HEK293T (cell line): ENCODE measurements at regions not wholly inside any gene's neighbourhood (a gene's known extent, or its start where the extent isn't known, plus 50 kb on each side); places are given as distances from the start of the nearest gene placed in this dataset.

Experiments
- CTCF ChIA-PET: fragments of 350-600 bp; formaldehyde crosslinking; extraction: SDS; loops from one replicate; lab custom pipeline; 2021; ENCODE audit warnings: antibody characterized with exemption, inconsistent platforms; lab: Yijun Ruan, JAX
- POLR2A ChIA-PET: fragments of 350-600 bp; formaldehyde crosslinking; extraction: SDS; loops from one replicate; lab custom pipeline; 2020; ENCODE audit warnings: antibody characterized with exemption, inconsistent platforms; lab: Yijun Ruan, JAX
- DNase-seq: peaks from one replicate; pipeline ENCODE4 v3.0.0; 2012; ENCODE audit warnings: mixed read lengths; ENCODE audit errors: extremely low spot score
- ARNT ChIP-seq: fragments of 450-650 bp; IDR thresholded peaks from 2 replicates; pipeline ENCODE4 v1.6.1; 2017; ENCODE audit warnings: mild to moderate bottlenecking
- BHLHE40 ChIP-seq: fragments of 450-650 bp; IDR thresholded peaks from 2 replicates; pipeline ENCODE4 v1.6.1; 2016; ENCODE audit warnings: mild to moderate bottlenecking, moderate library complexity, borderline replicate concordance
- CTBP1 ChIP-seq: fragments of 450-650 bp; IDR thresholded peaks from 2 replicates; pipeline ENCODE4 v1.6.1; 2016; ENCODE audit warnings: borderline replicate concordance
- ELF4 ChIP-seq: fragments of 450-650 bp; IDR thresholded peaks from 2 replicates; pipeline ENCODE4 v1.6.1; 2017; ENCODE audit warnings: antibody characterized with exemption
- FOXA1 ChIP-seq: fragments of 450-650 bp; IDR thresholded peaks from 2 replicates; pipeline ENCODE4 v1.6.1; 2016; ENCODE audit warnings: mild to moderate bottlenecking
- FOXK2 ChIP-seq: fragments of 450-650 bp; IDR thresholded peaks from 2 replicates; pipeline ENCODE4 v1.6.1; 2016; ENCODE audit warnings: mild to moderate bottlenecking
- FOXM1 ChIP-seq: fragments of 450-650 bp; IDR thresholded peaks from 2 replicates; pipeline ENCODE4 v1.6.1; 2017; ENCODE audit warnings: mild to moderate bottlenecking, borderline replicate concordance
- HDGF ChIP-seq: fragments of 450-650 bp; IDR thresholded peaks from 2 replicates; pipeline ENCODE4 v1.6.1; 2017; ENCODE audit warnings: antibody characterized with exemption, borderline replicate concordance
- L3MBTL2 ChIP-seq: fragments of 450-650 bp; conservative IDR thresholded peaks from 2 replicates; pipeline ENCODE4 v1.6.1; 2016; ENCODE audit warnings: mild to moderate bottlenecking
- LEF1 ChIP-seq: fragments of 450-650 bp; IDR thresholded peaks from 2 replicates; pipeline ENCODE4 v1.6.1; 2017; ENCODE audit warnings: mild to moderate bottlenecking, borderline replicate concordance
- NFRKB ChIP-seq: fragments of 450-650 bp; IDR thresholded peaks from 2 replicates; pipeline ENCODE4 v1.6.1; 2016; ENCODE audit warnings: mild to moderate bottlenecking, moderate library complexity
- SP1 ChIP-seq: fragments of 450-650 bp; IDR thresholded peaks from 2 replicates; pipeline ENCODE4 v1.6.1; 2017
- SUZ12 ChIP-seq: fragments of 450-650 bp; IDR thresholded peaks from 2 replicates; pipeline ENCODE4 v1.6.1; 2016; ENCODE audit warnings: mild to moderate bottlenecking
- TARDBP ChIP-seq: fragments of 450-650 bp; IDR thresholded peaks from 2 replicates; pipeline ENCODE4 v1.6.1; 2016
- ZNF384 ChIP-seq: fragments of 450-650 bp; IDR thresholded peaks from 2 replicates; pipeline ENCODE4 v1.6.1; 2016
- TF ChIP-seq, protein P1 (sequence below): fragments of 450-650 bp; IDR thresholded peaks from 2 replicates; pipeline ENCODE4 v1.6.1; 2016

- no peak for TF ChIP-seq CTBP1
- no peak for TF ChIP-seq BHLHE40
- TF ChIP-seq FOXM1: no peak
- TF ChIP-seq FOXA1: no peak
- TF ChIP-seq SP1: no peak
- no peak for TF ChIP-seq NFRKB
- no peak for TF ChIP-seq LEF1
- TF ChIP-seq L3MBTL2: no peak
- no peak for TF ChIP-seq TARDBP
- no peak for TF ChIP-seq SUZ12
- no peak for TF ChIP-seq ZNF384
- peak; percentile 38 for DNase-seq
- ChIA-PET POLR2A (no interaction called here), CTCF (no interaction called here)
Observed at GRCh38 chr5:67493676-67494075, 297.1 kb upstream of the CD180 start.

DNA sequence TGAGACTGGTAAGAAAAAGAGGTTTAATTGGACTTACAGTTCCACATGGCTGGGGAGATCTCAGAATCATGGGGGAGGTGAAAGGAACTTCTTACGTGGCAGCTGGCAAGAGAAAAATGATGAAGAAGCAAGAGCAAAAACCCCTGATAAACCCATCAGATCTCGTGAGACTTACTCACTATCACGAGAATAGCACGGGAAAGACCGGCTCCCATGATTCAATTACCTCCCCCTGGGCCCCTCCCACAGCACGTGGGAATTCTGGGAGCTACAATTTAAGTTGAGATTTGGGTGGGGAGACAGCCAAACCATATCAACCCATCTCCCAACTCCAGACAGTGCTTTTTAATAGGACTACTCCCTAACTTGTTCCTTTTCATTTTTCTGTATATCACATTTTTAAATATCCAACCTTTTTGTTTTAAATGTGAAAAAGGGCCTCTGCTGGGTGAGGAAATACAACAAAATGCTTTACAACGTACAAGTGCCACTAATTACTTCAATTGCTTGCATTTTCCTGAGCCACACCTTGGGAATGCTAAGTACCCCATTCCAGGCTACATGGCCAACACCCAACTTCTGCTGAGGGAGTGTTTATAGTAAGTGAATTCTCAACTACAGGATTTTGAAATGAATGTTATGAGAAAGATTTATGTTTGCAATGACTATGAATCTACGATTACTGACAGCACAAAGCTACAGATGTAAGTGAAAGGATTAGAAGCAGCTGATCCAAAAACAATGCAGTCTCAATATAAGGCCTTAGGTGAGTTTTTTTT lies 294.1 kb upstream of the CD180 start:
- POLR2A ChIA-PET: no interaction called here
- no peak for TF ChIP-seq ZNF384
- no peak for TF ChIP-seq SP1
- no peak for TF ChIP-seq CTBP1
- no peak for TF ChIP-seq NFRKB
- TF ChIP-seq FOXA1: no peak
- TF ChIP-seq FOXK2: no peak
- TF ChIP-seq L3MBTL2: no peak
- no peak for TF ChIP-seq SUZ12
- no peak for TF ChIP-seq TARDBP
- no peak for TF ChIP-seq BHLHE40
- TF ChIP-seq HDGF: no peak
- no peak for TF ChIP-seq LEF1
- TF ChIP-seq, protein P1, sequence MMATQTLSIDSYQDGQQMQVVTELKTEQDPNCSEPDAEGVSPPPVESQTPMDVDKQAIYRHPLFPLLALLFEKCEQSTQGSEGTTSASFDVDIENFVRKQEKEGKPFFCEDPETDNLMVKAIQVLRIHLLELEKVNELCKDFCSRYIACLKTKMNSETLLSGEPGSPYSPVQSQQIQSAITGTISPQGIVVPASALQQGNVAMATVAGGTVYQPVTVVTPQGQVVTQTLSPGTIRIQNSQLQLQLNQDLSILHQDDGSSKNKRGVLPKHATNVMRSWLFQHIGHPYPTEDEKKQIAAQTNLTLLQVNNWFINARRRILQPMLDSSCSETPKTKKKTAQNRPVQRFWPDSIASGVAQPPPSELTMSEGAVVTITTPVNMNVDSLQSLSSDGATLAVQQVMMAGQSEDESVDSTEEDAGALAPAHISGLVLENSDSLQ: no peak
- CTCF ChIA-PET: no interaction called here

DNA sequence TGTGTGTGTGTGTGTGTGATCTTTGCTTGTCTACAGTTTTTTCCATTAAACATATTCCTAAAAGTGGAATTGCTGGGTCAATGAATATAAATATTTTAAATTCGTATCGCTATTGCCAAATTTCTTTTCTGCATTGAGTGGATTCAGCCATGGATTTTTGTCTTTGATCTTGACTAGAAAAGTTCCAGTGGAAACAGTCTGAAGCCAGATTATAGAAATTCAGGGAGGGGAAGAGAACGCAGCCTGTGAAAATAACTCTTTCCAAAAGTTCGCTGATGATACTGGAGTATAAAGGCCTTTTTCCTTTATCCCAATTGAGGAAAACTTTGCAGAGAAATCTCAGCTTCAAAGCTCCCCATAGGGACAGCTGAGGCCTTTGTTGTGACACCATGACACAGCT lies 292.3 kb upstream of the CD180 start:
- CTCF ChIA-PET: no interaction called here
- no peak for TF ChIP-seq CTBP1
- TF ChIP-seq FOXA1: no peak
- no peak for TF ChIP-seq HDGF
- TF ChIP-seq, protein P1: no peak
- TF ChIP-seq ELF4: no peak
- TF ChIP-seq SP1: no peak
- TF ChIP-seq BHLHE40: no peak
- TF ChIP-seq TARDBP: no peak
- no peak for TF ChIP-seq SUZ12
- no peak for TF ChIP-seq NFRKB
- TF ChIP-seq FOXM1: no peak
- TF ChIP-seq FOXK2: no peak
- POLR2A ChIA-PET: no interaction called here
- DNase-seq: no peak

More for the DNA sequence above, 294.1 kb upstream of the CD180 start:
- DNase-seq: no peak

- ChIA-PET CTCF (no interaction called here), POLR2A (no interaction called here)
- DNase-seq: peak; percentile 18
- TF ChIP-seq, protein P1: peak; percentile 26; the same call in 1 of the 2 replicates
- no peak for TF ChIP-seq CTBP1
- TF ChIP-seq FOXA1: no peak
- no peak for TF ChIP-seq LEF1
Observed at GRCh38 chr5:67487862-67488261, 291.3 kb upstream of the CD180 start.

- TF ChIP-seq ARNT (no peak), FOXA1 (no peak), L3MBTL2 (no peak), ELF4 (no peak), BHLHE40 (no peak), SP1 (no peak), SUZ12 (no peak), ZNF384 (no peak), TARDBP (no peak), FOXK2 (no peak), FOXM1 (no peak)
- TF ChIP-seq, protein P1: no peak
- CTCF ChIA-PET: no interaction called here
- no peak for DNase-seq
- POLR2A ChIA-PET: no interaction called here
Observed at GRCh38 chr5:67483453-67484030, 286.9 kb upstream of the CD180 start.
